Osteocyte (in vitro differentiated cells): ENCODE measurements at regions not wholly inside any gene's neighbourhood (a gene's known extent, or its start where the extent isn't known, plus 50 kb on each side); places are given as distances from the start of the nearest gene placed in this dataset.
"Not testable (repeated sequence)": the region's sequence is repeated elsewhere in the genome, so short reads cannot be mapped to it uniquely, and the experiment has no call there.

Experiments used
- DNase-seq: peaks from one replicate; pipeline ENCODE4 v3.0.0; 2021; ENCODE audit warnings: mixed read lengths; ENCODE audit not compliant: unreplicated experiment; ENCODE audit errors: extremely low spot score
- H3K27ac Mint-ChIP-seq: one replicate; pipeline ENCODE4 v1.8.0; 2021; ENCODE audit warnings: mild to moderate bottlenecking, mixed read lengths; ENCODE audit not compliant: unreplicated experiment
- H3K27me3 Mint-ChIP-seq: one replicate; pipeline ENCODE4 v1.8.0; 2021; ENCODE audit warnings: mixed read lengths; ENCODE audit not compliant: unreplicated experiment
- H3K36me3 Mint-ChIP-seq: one replicate; pipeline ENCODE4 v1.8.0; 2021; ENCODE audit warnings: mixed read lengths; ENCODE audit not compliant: unreplicated experiment
- H3K4me1 Mint-ChIP-seq: one replicate; pipeline ENCODE4 v1.8.0; 2021; ENCODE audit warnings: mixed read lengths; ENCODE audit not compliant: unreplicated experiment
- H3K4me3 Mint-ChIP-seq: one replicate; pipeline ENCODE4 v1.8.0; 2021; ENCODE audit warnings: mild to moderate bottlenecking, moderate library complexity, mixed read lengths; ENCODE audit not compliant: unreplicated experiment
- H3K9me3 Mint-ChIP-seq: one replicate; pipeline ENCODE4 v1.8.0; 2021; ENCODE audit warnings: mixed read lengths; ENCODE audit not compliant: unreplicated experiment
- TF ChIP-seq, protein P1 (sequence below): fragments of 200-600 bp; sonication (generic); IDR thresholded peaks from 2 replicates; pipeline ENCODE4 v1.5.0; 2021; ENCODE audit warnings: antibody characterized with exemption, mild to moderate bottlenecking, moderate library complexity

DNA sequence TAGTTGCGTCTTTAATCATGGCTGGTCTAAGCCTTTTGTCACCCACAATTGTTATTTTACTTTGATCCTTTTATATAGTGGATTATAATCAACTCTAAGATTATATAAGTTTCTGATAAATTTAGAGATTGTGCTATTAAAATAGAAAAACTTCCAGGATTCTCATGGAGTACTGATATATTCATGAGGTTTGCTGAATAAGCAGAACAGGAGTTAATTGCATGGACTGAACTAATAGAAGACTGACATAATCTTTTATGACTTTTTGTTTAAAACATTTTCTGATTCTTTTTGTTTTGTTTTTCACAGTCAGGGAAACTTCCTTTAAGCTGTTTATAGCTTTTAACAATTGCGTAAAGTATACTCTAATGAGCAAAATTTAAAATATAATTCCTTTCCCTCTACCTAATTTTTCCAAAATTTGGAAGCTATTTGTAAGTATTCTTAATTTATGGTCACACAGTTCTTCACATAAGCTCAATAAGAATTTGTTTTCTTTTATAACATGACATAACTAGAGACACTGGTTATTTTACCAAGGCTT, 129.9 kb upstream of the TMEM260 start:
- H3K27ac Mint-ChIP-seq, result no peak overlapping the region
- TF ChIP-seq, protein P1, sequence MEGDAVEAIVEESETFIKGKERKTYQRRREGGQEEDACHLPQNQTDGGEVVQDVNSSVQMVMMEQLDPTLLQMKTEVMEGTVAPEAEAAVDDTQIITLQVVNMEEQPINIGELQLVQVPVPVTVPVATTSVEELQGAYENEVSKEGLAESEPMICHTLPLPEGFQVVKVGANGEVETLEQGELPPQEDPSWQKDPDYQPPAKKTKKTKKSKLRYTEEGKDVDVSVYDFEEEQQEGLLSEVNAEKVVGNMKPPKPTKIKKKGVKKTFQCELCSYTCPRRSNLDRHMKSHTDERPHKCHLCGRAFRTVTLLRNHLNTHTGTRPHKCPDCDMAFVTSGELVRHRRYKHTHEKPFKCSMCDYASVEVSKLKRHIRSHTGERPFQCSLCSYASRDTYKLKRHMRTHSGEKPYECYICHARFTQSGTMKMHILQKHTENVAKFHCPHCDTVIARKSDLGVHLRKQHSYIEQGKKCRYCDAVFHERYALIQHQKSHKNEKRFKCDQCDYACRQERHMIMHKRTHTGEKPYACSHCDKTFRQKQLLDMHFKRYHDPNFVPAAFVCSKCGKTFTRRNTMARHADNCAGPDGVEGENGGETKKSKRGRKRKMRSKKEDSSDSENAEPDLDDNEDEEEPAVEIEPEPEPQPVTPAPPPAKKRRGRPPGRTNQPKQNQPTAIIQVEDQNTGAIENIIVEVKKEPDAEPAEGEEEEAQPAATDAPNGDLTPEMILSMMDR, result no peak
- no peaks in the 10 kb centered on the region for H3K27me3 Mint-ChIP-seq
- H3K9me3 Mint-ChIP-seq, result peaks cover 14% of the 10 kb centered on the region
- DNase-seq, result no peak
- H3K36me3 Mint-ChIP-seq, result no peaks in the 10 kb centered on the region
- H3K4me3 Mint-ChIP-seq, result no peak overlapping the region
- no peaks in the 10 kb centered on the region for H3K4me1 Mint-ChIP-seq

DNA sequence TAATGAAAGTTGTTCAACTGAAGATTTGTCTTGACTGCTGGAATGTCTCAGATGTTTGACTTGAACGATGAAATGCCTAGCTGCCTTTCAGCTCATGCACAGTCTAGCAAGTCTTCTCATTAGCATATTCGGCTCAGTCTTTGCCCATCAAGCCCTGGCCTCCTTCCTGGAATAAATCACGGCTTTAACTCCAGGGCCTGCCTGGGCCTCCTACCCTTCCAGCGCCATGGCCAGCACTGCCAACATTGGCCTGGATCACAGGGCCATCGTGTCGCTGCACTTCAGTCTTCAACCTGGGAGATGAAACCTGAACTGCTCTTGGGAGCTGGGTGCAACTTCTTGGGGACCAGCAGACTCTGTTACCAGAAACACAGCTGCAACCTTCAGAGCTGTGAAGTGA, 126.7 kb upstream of the TMEM260 start:
- H3K27ac Mint-ChIP-seq, result no peak overlapping the region
- H3K4me3 Mint-ChIP-seq, result no peak overlapping the region
- H3K9me3 Mint-ChIP-seq, result peaks cover 10% of the 10 kb centered on the region
- TF ChIP-seq, protein P1, result no peak
- H3K27me3 Mint-ChIP-seq, result peaks cover 5% of the 10 kb centered on the region
- no peaks in the 10 kb centered on the region for H3K4me1 Mint-ChIP-seq
- no peak for DNase-seq
- H3K36me3 Mint-ChIP-seq, result peaks cover 2% of the 10 kb centered on the region

DNA sequence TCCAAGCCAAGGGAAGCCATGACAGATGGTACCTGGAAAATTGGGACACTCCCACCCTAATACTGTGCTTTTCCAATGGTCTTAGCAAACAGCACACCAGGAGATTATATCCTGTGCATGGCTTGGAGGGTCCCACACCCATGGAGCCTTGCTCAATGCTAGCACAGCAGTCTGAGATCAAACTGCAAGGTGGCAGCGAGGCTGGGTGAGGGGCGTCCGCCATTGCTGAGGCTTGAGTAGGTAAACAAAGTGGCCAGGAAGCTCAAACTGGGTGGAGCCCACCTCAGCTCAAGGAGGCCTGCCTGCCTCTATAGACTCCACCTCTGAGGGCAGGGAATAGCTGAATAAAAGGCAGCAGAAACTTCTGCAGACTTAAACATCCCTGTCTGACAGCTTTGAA, 124.9 kb upstream of the TMEM260 start:
- not testable (repeated sequence) for H3K36me3 Mint-ChIP-seq, H3K27me3 Mint-ChIP-seq, H3K4me3 Mint-ChIP-seq, H3K9me3 Mint-ChIP-seq, H3K27ac Mint-ChIP-seq, DNase-seq, H3K4me1 Mint-ChIP-seq

DNA sequence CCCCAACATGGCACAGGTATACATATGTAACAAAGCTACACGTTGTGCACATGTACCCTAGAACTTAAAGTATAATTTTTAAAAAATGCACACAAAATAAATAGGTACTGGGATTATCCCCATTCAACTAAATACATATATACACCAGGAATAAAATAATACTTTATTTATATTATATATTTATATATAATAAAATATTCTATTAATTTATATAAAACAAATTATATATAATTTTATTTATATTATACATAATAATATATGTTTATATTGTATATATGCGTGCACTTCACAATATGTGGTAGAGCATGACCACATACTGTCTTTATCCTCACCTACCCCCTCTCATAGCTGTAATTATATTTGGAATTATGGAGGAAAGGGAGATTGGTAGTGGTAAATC, 119.1 kb upstream of the TMEM260 start:
- Mint-ChIP-seq H3K4me3 (no peak overlapping the region), H3K4me1 (no peaks in the 10 kb centered on the region), H3K9me3 (no peaks in the 10 kb centered on the region), H3K27ac (no peak overlapping the region), H3K36me3 (peaks cover 2% of the 10 kb centered on the region), H3K27me3 (peaks cover 25% of the 10 kb centered on the region)
- TF ChIP-seq, protein P1, result no peak
- no peak for DNase-seq

DNA sequence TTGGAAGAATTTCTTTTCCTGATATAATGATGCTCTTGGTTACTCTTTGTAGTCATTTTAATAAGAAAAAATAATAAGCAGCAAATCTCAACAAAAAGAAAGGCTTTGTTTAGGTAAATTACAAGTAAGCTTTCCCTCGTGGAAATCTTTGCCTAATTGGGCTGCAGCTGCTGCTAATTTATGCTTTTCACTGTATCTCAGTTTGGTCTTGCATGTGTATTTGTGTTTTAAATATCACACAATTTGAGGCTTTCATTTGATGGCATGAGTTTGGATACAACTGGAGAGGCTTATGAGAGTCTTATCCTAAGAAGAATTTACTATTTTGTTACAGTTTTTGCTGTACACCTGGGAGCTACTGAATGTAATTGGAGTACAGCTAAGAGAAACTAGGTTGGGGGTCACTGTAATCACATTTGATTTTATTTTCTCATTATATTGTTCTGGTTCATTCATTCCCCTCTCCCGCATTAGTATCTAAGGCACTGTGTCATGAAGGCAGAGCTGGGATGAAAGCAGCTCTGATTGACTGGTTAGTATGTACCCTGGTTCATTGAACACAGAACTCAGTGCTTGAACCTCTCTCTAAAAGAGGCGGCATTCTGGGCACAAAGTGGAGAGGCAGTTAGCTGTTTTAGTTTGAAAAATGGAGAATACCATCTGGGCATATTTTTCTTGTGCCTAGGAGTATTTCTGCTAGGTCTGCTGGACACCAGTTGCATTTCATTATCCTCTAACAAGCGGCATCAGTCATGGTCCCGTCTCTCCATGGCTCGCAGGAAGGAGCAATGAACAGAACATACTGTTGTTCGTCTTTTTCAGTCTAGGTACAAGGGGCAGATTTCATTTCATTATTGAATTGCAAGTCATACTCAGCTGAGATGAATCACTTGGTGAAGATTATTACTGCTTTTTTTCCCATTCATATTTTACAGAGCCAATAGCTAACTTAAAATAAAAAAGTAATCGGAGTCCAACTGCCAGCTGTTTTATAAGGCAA, 118.0 kb upstream of the TMEM260 start:
- H3K4me1 Mint-ChIP-seq, result no peaks in the 10 kb centered on the region
- H3K27ac Mint-ChIP-seq, result no peak overlapping the region
- H3K36me3 Mint-ChIP-seq, result no peaks in the 10 kb centered on the region
- no peaks in the 10 kb centered on the region for H3K9me3 Mint-ChIP-seq
- H3K27me3 Mint-ChIP-seq, result peaks cover 25% of the 10 kb centered on the region
- TF ChIP-seq, protein P1, result no peak
- DNase-seq, result no peak
- no peak overlapping the region for H3K4me3 Mint-ChIP-seq
